NCI-H187 (cell line): ENCODE measurements at regions not wholly inside any gene's neighbourhood (a gene's known extent, or its start where the extent isn't known, plus 50 kb on each side); places are given as distances from the start of the nearest gene placed in this dataset.

Source experiments
- DNase-seq, 2 experiments: peaks; one replicate each; lab custom pipeline; 2025; lab: John Stamatoyannopoulos, UW

DNA sequence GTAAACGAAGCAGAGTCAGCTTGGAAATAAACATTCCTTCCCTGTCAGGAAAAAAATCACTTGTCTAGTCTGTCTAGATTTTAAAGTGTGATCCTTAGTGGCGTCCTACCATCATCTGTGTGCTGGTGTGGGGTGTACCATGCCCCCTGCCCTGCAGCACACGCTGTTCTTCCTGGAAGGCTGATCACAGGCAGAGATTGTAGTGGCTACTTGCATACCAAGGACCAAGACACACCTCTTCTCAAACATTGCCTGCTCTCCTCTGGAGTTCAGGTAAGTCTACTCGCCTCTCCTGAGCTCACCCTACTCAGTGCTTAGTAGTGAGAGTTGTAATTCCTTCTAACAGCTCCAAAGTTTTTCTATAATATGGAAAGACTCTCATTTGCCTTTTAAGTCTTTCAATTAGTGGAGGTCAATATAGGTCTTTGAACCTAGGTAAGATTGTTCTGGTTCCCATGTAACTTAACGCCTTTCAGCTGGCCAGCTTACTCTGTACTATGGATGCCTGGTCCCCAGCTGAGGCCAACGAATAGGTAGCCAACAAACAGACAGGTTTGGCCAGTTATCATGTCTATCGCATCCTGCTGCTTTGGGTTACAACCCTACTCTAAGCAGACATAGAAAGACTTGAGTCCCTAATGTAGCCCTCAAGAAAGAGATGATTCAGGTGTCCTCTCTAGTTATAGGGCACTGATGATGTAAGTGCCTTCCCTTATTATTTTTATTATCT lies 55.4 kb downstream of the XCL1 start:
- no peak for DNase-seq

DNA sequence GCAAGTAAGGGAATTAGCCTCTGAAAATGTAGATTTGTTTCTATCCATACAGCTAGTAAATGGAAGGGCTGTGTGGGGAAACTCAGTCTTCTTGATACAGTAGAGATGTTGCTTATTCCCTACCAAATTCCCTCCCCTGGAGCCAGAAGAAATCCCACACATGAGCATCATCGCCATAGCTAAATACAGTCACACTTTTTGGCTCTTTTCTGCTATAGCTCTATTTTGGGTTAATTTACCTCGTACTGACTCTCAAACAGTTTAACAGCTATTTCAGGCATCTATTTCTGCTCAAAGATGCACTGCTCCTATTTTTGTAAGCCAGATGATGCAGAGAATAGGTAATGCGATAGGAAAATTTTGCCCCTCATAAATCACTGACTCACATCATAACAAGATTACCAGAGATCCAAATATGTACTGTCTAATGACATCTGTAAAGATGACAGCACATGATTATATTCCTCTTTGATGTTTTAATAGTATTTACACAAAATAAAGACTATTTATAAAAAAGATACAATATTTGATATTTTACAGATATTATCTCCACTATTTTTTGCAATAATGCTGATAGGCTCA lies 58.6 kb downstream of the XCL1 start:
- no peak for DNase-seq

DNA sequence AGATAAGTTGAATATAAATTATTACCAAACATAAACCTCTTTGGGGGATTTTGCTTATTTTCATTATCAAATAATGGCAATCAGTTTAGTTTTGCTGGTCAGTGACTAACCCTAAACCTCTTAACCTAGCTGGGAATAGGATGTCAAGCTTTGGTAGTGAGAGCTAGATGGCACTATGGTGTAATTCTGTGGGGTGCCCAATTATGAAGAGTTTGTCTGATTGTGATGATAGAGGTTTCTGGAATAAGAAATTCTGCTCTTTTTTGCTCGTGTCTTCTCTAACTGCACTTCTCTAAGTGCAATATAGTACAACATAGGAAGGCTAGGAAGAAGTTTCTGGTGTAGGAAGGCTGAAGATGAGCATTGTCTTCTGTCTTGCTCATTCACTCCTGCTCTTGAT lies 59.8 kb downstream of the XCL1 start:
- no peak for DNase-seq

DNA sequence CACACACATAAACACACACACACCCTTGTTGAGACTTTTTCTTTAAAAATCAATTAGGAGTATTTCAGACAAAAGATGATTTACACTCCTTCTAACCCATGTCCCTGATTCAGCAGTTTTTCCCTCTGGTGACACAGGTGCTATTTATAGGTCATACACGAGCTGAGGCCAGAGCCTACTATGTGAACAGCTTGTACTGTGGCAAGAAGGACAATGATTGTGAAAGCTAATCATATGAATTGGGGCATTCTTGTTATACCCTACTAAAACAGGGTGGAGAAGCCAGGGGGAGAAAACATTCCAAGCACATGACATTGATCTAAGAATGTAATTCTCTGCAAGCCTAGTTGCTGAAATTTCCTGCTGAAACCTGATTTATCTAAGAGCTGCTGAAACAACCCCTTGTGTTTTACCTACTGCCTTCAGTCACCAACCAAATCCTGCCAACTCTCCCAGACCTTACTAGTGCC lies 60.3 kb downstream of the XCL1 start:
- DNase-seq, result no peak

DNA sequence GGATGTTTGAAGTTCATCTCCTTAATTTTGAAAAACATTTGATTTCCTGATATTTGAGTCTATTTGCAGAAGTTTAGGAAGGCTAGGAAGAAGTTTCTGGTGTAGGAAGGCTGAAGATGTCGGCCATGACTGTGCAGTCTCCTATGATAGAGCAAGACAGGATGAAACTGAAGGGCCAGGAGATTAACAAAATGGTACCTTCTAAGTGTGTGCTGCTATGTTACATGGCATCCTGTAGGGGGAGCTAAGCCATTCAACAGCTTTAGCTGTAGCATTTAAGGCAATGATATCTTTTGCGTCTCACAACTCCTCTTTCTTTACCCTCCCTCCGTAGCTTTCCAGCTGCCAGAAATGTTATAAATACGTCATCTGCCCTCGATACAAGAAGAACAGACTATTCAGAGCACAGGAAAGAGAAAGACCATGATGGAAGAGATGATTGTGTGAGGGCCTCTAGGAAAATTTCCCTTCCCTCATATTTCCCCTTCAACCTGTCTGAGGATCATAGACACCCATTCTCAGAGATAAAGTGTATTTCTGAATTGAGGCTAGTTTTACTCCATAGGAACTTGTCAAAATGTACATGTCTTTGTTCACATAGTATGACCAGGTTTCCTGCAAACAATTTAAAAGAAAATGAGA lies 61.1 kb downstream of the XCL1 start:
- peak; percentile 28 to 77 for DNase-seq

DNA sequence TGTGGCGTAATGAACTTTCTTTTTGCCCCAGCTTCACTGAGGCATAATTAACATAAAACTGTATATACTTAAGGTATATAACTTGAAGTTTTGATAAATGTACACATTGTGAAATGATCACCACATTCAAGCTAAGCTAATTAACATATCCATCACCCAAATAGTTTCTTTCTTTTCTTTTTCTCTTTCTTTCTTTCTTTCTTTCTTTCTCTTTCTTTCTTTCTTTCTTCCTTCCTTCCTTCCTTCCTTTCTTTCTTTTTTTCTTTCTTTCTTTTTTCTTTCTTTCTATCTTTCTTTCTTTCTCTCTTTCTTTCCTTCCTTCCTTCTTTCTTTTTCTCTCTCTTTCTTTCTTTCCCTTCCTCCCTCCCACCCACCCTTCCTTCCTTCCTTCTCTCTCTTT lies 62.5 kb downstream of the XCL1 start:
- DNase-seq, result no peak

DNA sequence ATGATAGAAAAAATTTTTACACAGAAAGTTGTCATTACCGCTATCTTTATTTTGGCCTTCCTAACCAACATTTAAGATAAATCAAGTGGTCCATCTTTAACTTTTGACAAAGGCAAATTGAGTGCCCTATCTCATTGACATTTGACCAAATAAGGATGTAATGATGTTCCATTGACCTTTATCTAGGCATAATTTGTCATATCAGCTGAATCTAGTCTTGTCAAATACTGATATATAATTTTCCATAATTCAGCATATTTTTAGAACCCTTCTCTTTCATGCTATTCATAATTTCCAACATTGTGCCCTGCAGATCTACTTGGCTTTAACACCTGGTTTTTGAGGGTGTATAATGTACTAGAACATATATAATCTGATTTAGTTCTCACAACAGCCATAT lies 63.8 kb downstream of the XCL1 start:
- DNase-seq, result no peak

DNA sequence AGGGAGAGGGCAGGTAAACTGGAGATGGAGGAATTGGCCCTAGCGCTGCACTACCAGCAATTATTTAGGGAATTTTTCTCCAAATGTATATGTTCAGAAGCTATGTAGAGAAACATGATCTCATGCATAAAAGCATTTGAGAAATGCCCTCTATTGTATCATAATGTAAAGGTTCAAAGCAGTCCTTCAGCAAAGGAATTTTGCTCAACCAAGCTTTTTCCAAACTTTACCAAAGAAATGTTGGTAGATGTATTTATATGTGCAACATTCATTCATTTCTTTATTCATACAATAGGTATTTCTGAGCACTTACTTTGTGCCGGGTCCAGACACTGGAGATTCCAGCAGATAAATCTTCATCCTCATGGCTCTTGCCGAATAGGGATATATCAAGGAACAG lies 64.4 kb downstream of the XCL1 start:
- DNase-seq, result no peak

DNA sequence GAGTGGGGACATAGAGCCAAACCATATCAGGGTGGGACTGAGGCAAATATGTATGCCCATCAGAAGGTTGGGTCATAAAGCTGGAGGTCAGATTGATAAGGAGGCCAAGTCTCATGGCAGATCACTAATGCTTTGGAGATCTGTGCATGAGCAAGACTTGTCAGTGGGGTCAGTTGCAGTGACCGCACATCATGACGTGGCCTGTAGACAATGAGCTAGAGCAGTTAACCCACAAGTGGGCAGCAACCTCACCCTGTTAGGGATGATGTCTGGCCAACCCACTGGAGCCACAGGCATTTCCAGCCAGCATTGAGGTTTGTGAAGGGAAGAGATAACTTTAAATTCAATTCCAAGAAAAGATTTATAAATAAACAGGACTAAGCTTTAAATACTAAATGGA lies 66.7 kb downstream of the XCL1 start:
- no peak for DNase-seq
